ENCODE measurements at regions not wholly inside any gene's neighbourhood (a gene's known extent, or its start where the extent isn't known, plus 50 kb on each side); places are given as distances from the start of the nearest gene placed in this dataset.

DNA sequence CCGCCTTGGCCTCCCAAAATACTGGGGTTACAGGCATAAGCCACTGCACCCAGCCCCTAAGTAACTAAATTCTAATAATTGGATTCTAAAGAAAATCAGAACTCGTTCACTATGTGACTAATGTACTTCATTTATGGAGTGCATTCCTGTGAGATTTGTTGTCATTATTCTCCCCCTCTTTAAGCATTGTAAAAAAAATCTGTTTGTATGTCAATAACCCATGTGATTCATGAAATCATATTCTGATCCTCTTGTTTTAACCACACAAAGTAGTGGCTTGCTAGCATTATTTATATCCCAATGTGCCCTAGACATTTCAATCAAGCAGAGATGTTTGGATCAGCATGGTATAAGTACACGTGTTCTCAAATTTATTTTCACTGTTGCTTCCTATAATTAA, 78.2 kb upstream of the OSBPL8 start:
- peak; percentile 67 for DNase-seq (ENCODE audit: low read depth)
- TF ChIP-seq, protein P1, sequence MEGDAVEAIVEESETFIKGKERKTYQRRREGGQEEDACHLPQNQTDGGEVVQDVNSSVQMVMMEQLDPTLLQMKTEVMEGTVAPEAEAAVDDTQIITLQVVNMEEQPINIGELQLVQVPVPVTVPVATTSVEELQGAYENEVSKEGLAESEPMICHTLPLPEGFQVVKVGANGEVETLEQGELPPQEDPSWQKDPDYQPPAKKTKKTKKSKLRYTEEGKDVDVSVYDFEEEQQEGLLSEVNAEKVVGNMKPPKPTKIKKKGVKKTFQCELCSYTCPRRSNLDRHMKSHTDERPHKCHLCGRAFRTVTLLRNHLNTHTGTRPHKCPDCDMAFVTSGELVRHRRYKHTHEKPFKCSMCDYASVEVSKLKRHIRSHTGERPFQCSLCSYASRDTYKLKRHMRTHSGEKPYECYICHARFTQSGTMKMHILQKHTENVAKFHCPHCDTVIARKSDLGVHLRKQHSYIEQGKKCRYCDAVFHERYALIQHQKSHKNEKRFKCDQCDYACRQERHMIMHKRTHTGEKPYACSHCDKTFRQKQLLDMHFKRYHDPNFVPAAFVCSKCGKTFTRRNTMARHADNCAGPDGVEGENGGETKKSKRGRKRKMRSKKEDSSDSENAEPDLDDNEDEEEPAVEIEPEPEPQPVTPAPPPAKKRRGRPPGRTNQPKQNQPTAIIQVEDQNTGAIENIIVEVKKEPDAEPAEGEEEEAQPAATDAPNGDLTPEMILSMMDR (conservative IDR thresholded peaks at IDR 0.05; ENCODE audit: control insufficient read depth, insufficient read depth, low read depth, low read length), result no peak
- no peak overlapping the region for H3K4me3 ChIP-seq (ENCODE audit: control insufficient read depth, low read depth, low read length)

DNA sequence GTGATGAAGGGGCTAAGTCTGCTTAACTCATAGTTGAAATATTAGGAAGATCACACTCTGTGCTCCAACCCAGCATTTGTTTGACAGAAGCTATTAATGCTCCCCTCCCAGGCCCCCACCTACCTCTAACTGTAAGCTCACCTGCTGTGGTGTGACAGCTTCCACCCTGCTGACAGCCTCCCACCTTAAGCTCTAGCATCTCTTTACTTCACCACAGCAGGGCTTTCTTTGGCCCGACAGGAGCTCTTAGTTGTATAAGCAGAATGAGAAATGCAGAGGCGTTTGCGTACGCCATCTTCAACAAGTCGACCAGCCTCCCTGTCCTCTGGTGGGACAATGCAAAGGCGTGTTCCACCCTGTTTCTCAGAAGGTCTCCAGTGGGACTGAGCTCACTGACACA, 80.1 kb upstream of the OSBPL8 start:
- TF ChIP-seq, protein P1 (conservative IDR thresholded peaks at IDR 0.05; ENCODE audit: control insufficient read depth, insufficient read depth, low read depth, low read length), result no peak
- no peak overlapping the region for H3K4me3 ChIP-seq (ENCODE audit: control insufficient read depth, low read depth, low read length)
- no peak for DNase-seq (ENCODE audit: low read depth)

DNA sequence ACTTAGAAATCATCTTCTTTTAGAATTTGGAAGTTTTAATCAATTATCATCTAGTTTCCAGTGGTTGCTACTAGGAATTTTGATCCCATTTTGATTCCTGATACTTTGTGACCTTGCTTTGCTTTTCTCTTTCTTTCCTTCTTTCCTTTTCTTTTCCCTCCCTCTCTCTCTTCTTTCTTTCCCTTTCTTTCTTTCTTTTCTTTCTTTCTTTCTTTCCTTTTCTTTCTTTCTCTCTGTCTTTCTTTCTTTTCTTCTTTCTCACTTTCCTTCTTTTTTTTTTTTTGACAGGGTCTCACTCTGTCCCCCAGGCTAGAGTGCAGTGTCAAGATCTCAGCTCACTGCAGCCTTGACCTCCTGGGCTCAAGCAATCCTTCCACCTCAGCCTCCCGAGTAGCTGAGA, 81.5 kb upstream of the OSBPL8 start:
- TF ChIP-seq, protein P1 (conservative IDR thresholded peaks at IDR 0.05; ENCODE audit: control insufficient read depth, insufficient read depth, low read depth, low read length), result no peak
- DNase-seq (ENCODE audit: low read depth), result no peak
- no peak overlapping the region for H3K4me3 ChIP-seq (ENCODE audit: control insufficient read depth, low read depth, low read length)

DNA sequence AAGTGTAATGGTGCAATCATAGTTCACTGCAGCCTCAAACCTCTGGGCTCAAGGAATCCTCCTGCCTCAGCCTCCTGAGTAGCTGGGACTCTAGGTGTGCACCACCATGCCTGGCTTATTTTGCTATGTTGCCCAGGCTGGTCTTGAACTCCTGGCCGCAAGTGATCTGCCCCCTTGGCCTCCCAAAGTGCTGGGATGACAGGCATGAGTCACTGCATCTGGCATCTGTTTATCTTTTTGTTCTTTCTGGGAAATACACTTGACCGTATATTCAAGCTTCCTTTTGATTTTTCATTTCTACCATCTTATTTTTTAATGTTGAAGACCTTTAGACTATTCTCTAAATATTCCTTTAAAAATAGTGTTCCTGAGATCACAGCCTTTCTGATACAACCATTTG, 82.4 kb upstream of the OSBPL8 start:
- DNase-seq (ENCODE audit: low read depth), result no peak
- TF ChIP-seq, protein P1 (conservative IDR thresholded peaks at IDR 0.05; ENCODE audit: control insufficient read depth, insufficient read depth, low read depth, low read length), result no peak

DNA sequence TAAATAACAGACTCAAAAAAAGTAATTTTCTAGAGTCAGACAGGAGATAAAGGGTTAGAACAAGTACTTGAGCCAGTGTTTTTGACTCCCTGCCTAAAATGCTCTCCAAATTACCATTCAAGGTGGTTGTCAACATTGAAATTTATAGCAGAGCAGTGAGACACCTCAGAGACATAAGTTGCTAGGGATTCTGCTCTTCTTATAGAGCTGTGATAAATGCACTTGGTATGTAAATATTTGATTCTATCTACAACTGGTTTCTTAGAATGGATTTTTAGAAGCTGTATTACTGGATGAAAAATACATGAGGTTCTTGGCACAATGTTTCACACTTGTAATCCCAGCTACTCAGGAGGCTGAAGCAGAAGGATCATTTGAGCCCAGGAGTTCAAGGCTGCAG, 83.9 kb upstream of the OSBPL8 start:
- H3K4me3 ChIP-seq (ENCODE audit: control insufficient read depth, low read depth, low read length), result no peak overlapping the region
- DNase-seq (ENCODE audit: low read depth), result no peak
- TF ChIP-seq, protein P1 (conservative IDR thresholded peaks at IDR 0.05; ENCODE audit: control insufficient read depth, insufficient read depth, low read depth, low read length), result no peak

More for the DNA sequence above, 82.4 kb upstream of the OSBPL8 start:
- H3K4me3 ChIP-seq (ENCODE audit: control insufficient read depth, low read depth, low read length), result no peak overlapping the region

DNA sequence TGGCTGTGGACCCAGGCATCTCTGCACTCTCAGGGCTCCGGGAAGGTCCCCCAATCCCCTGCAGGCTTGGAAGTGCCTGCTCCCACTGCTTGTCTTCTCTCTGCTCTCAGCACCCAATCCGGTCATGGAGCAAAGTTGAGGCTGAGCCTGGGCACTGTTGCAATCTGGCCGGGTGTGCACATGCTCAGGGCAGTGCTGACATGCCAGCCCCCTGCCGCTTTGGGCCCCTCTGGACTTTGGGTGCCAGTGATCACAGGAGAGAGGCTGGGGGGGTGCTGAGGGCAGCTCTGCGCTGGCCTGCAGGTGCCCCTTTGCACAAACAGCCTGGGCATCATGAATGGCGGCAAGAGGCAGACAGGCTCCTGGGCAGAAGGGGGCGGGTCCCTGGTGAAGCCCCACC, 85.4 kb upstream of the OSBPL8 start:
- DNase-seq (ENCODE audit: low read depth), result no peak
- TF ChIP-seq, protein P1 (conservative IDR thresholded peaks at IDR 0.05; ENCODE audit: control insufficient read depth, insufficient read depth, low read depth, low read length), result no peak
- no peak overlapping the region for H3K4me3 ChIP-seq (ENCODE audit: control insufficient read depth, low read depth, low read length)

DNA sequence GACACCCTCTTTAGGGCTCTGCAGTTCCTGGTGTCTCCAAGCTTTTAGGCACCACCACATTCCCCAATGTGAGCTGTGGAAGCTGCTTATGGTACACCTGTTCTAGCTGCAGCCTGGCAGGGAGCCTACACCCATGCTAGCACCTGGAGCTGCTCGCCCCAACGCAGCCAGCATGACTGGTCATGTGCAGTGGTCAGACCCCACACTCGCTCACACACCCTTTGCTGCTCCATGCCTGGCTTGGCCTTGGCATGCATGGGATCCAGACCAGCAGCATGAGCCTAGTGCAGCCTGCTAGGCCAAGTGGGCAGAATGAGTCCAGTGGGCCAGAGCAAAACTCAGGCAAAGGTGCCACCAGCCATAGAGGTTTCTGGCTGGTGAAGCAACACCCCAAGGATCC, 86.4 kb upstream of the OSBPL8 start:
- H3K4me3 ChIP-seq (ENCODE audit: control insufficient read depth, low read depth, low read length), result no peak overlapping the region
- TF ChIP-seq, protein P1 (conservative IDR thresholded peaks at IDR 0.05; ENCODE audit: control insufficient read depth, insufficient read depth, low read depth, low read length), result no peak
- no peak for DNase-seq (ENCODE audit: low read depth)
